Loucy (cell line): ENCODE measurements at regions not wholly inside any gene's neighbourhood (a gene's known extent, or its start where the extent isn't known, plus 50 kb on each side); places are given as distances from the start of the nearest gene placed in this dataset.

Experiments
- H2AFZ ChIP-seq: fragments of 200-600 bp; sonication (generic); 2 replicates; pipeline ENCODE4 v1.6.0; 2016; ENCODE audit warnings: antibody characterized with exemption, mild to moderate bottlenecking, low read length, moderate library complexity
- H3F3A ChIP-seq: fragments of 200-600 bp; 2 replicates; pipeline ENCODE4 v1.6.0; 2016; ENCODE audit warnings: antibody characterized with exemption, low read depth, mild to moderate bottlenecking
- H3K27me3 ChIP-seq: fragments of 200-600 bp; sonication (generic); 2 replicates; pipeline ENCODE4 v1.6.1; 2014; ENCODE audit warnings: low read length, mild to moderate bottlenecking; ENCODE audit not compliant: insufficient read depth, poor library complexity, severe bottlenecking
- H3K36me3 ChIP-seq: fragments of 200-600 bp; sonication (generic); 2 replicates; pipeline ENCODE4 v1.6.1; 2016; ENCODE audit warnings: low read length; ENCODE audit not compliant: insufficient read depth
- H3K4me1 ChIP-seq: fragments of 200-600 bp; sonication (generic); 2 replicates; pipeline ENCODE4 v1.5.1; 2014; ENCODE audit warnings: low read length, mild to moderate bottlenecking; ENCODE audit not compliant: insufficient read depth, poor library complexity, severe bottlenecking
- H3K4me2 ChIP-seq: fragments of 200-600 bp; sonication (generic); 2 replicates; pipeline ENCODE4 v1.6.0; 2014; ENCODE audit warnings: antibody characterized with exemption, low read length, low read depth, mild to moderate bottlenecking; ENCODE audit not compliant: poor library complexity, severe bottlenecking
- H3K4me3 ChIP-seq: fragments of 200-600 bp; sonication (generic); 2 replicates; pipeline ENCODE4 v1.5.1; 2014; ENCODE audit warnings: low read length, mild to moderate bottlenecking, mixed read lengths; ENCODE audit not compliant: poor library complexity, severe bottlenecking
- H3K79me2 ChIP-seq: fragments of 200-600 bp; sonication (generic); 2 replicates; pipeline ENCODE4 v1.6.1; 2014; ENCODE audit warnings: low read length; ENCODE audit not compliant: insufficient read depth
- H3K9ac ChIP-seq: fragments of 200-600 bp; sonication (generic); 2 replicates; pipeline ENCODE4 v1.6.0; 2014; ENCODE audit warnings: mild to moderate bottlenecking, low read depth, low read length, moderate library complexity; ENCODE audit not compliant: poor library complexity, severe bottlenecking
- H3K9me2 ChIP-seq: fragments of 200-600 bp; sonication (generic); replicated peaks from 2 replicates; pipeline ENCODE4 v1.6.1; 2016; ENCODE audit warnings: low read depth, low read length, mixed read lengths
- H3K9me3 ChIP-seq: fragments of 200-600 bp; sonication (generic); 2 replicates; pipeline ENCODE4 v1.6.1; 2014; ENCODE audit warnings: mild to moderate bottlenecking, antibody characterized with exemption, low read length, low read depth; ENCODE audit not compliant: insufficient read depth
- H4K20me1 ChIP-seq: fragments of 200-600 bp; sonication (generic); 2 replicates; pipeline ENCODE4 v1.6.0; 2014; ENCODE audit warnings: antibody characterized with exemption, low read length, mild to moderate bottlenecking; ENCODE audit not compliant: insufficient read depth, poor library complexity, severe bottlenecking
- CTCF ChIP-seq: fragments of 200-600 bp; sonication (generic); conservative IDR thresholded peaks from 2 replicates; pipeline ENCODE4 v1.5.1; 2014; ENCODE audit warnings: mild to moderate bottlenecking, antibody characterized with exemption, low read length
- EZH2phosphoT487 ChIP-seq: fragments of 200-600 bp; IDR thresholded peaks from 2 replicates; pipeline ENCODE4 v1.6.1; 2018; ENCODE audit warnings: antibody characterized with exemption, mild to moderate bottlenecking, moderate library complexity, borderline replicate concordance

- Histone ChIP-seq H3K4me3 (no peak overlapping the region), H3K79me2 (no peaks in the 10 kb centered on the region), H3K27me3 (no peaks in the 10 kb centered on the region), H4K20me1 (no peaks in the 10 kb centered on the region), H3K9me3 (no peaks in the 10 kb centered on the region), H2AFZ (no peak overlapping the region), H3K36me3 (no peaks in the 10 kb centered on the region), H3K9me2 (no peaks in the 10 kb centered on the region), H3K4me1 (no peaks in the 10 kb centered on the region), H3K4me2 (no peak overlapping the region), H3F3A (no peaks in the 10 kb centered on the region), H3K9ac (no peak overlapping the region)
- no peak for TF ChIP-seq EZH2phosphoT487
- TF ChIP-seq CTCF: no peak
These were observed 230.8 kb upstream of the PKN2 start for GRCh38 chr1:88453295-88453694.

- Histone ChIP-seq H2AFZ (no peak overlapping the region), H3K9me2 (no peaks in the 10 kb centered on the region), H3F3A (no peaks in the 10 kb centered on the region), H3K4me2 (no peak overlapping the region), H3K4me1 (no peaks in the 10 kb centered on the region), H3K9ac (no peak overlapping the region), H3K27me3 (no peaks in the 10 kb centered on the region), H3K9me3 (no peaks in the 10 kb centered on the region), H3K79me2 (no peaks in the 10 kb centered on the region), H3K4me3 (no peak overlapping the region), H3K36me3 (no peaks in the 10 kb centered on the region), H4K20me1 (no peaks in the 10 kb centered on the region)
- TF ChIP-seq CTCF: no peak
- TF ChIP-seq EZH2phosphoT487: no peak
These were observed 229.3 kb upstream of the PKN2 start for GRCh38 chr1:88454781-88455180.

GRCh38 chr1:88455621-88456256 is 228.3 kb upstream of the PKN2 start:
- no peak overlapping the region for H3K9ac ChIP-seq
- no peaks in the 10 kb centered on the region for H3K9me2 ChIP-seq
- no peak overlapping the region for H3K4me3 ChIP-seq
- no peaks in the 10 kb centered on the region for H4K20me1 ChIP-seq
- H3K9me3 ChIP-seq: no peaks in the 10 kb centered on the region
- H2AFZ ChIP-seq: no peak overlapping the region
- no peaks in the 10 kb centered on the region for H3K36me3 ChIP-seq
- no peaks in the 10 kb centered on the region for H3K4me1 ChIP-seq
- H3K4me2 ChIP-seq: no peak overlapping the region
- no peak for TF ChIP-seq CTCF
- TF ChIP-seq EZH2phosphoT487: no peak
- no peaks in the 10 kb centered on the region for H3K79me2 ChIP-seq
- no peaks in the 10 kb centered on the region for H3F3A ChIP-seq
- no peaks in the 10 kb centered on the region for H3K27me3 ChIP-seq
